ENCODE measurements at regions not wholly inside any gene's neighbourhood (a gene's known extent, or its start where the extent isn't known, plus 50 kb on each side); places are given as distances from the start of the nearest gene placed in this dataset.

- DNase-seq (ENCODE audit: low read depth, low spot score): no peak
- Mint-ChIP-seq H3K4me1 (peaks cover 23% of the 10 kb centered on the region), H3K9me3 (peaks cover 7% of the 10 kb centered on the region), H3K27ac (ENCODE audit: unreplicated experiment) (no peak overlapping the region), H3K36me3 (ENCODE audit: low read depth) (peaks cover 5% of the 10 kb centered on the region), H3K4me3 (no peak overlapping the region), H3K27me3 (ENCODE audit: low read depth) (no peaks in the 10 kb centered on the region)
- no peak for TF ChIP-seq CTCF (conservative IDR thresholded peaks at IDR 0.05)
Observed at GRCh38 chr2:150404147-150404546, 83.3 kb downstream of the RND3 start.

GRCh38 chr2:150403457-150403856 is 84.0 kb downstream of the RND3 start:
- peaks cover 7% of the 10 kb centered on the region for H3K9me3 Mint-ChIP-seq
- no peaks in the 10 kb centered on the region for H3K27me3 Mint-ChIP-seq (ENCODE audit: low read depth)
- peaks cover 5% of the 10 kb centered on the region for H3K36me3 Mint-ChIP-seq (ENCODE audit: low read depth)
- no peak overlapping the region for H3K27ac Mint-ChIP-seq (ENCODE audit: unreplicated experiment)
- no peak for DNase-seq (ENCODE audit: low read depth, low spot score)
- H3K4me3 Mint-ChIP-seq: no peak overlapping the region
- peaks cover 22% of the 10 kb centered on the region for H3K4me1 Mint-ChIP-seq
- TF ChIP-seq CTCF (conservative IDR thresholded peaks at IDR 0.05): no peak

GRCh38 chr2:150402953-150403352 is 84.5 kb downstream of the RND3 start:
- Mint-ChIP-seq H3K4me3 (no peak overlapping the region), H3K27ac (ENCODE audit: unreplicated experiment) (no peak overlapping the region), H3K36me3 (ENCODE audit: low read depth) (peaks cover 5% of the 10 kb centered on the region), H3K4me1 (peaks cover 22% of the 10 kb centered on the region), H3K9me3 (peaks cover 7% of the 10 kb centered on the region), H3K27me3 (ENCODE audit: low read depth) (no peaks in the 10 kb centered on the region)
- no peak for DNase-seq (ENCODE audit: low read depth, low spot score)
- TF ChIP-seq CTCF (conservative IDR thresholded peaks at IDR 0.05): no peak

- no peak for DNase-seq (ENCODE audit: low read depth, low spot score)
- Mint-ChIP-seq H3K9me3 (peaks cover 9% of the 10 kb centered on the region), H3K27ac (ENCODE audit: unreplicated experiment) (no peak overlapping the region), H3K27me3 (ENCODE audit: low read depth) (no peaks in the 10 kb centered on the region), H3K4me3 (no peak overlapping the region), H3K36me3 (ENCODE audit: low read depth) (peaks cover 2% of the 10 kb centered on the region), H3K4me1 (peaks cover 8% of the 10 kb centered on the region)
- no peak for TF ChIP-seq CTCF (conservative IDR thresholded peaks at IDR 0.05)
Observed at GRCh38 chr2:150400849-150401248, 86.6 kb downstream of the RND3 start.

- peaks cover 37% of the 10 kb centered on the region for H3K4me1 Mint-ChIP-seq
- no peaks in the 10 kb centered on the region for H3K36me3 Mint-ChIP-seq (ENCODE audit: low read depth)
- H3K27ac Mint-ChIP-seq (ENCODE audit: unreplicated experiment): no peak overlapping the region
- no peaks in the 10 kb centered on the region for H3K27me3 Mint-ChIP-seq (ENCODE audit: low read depth)
- TF ChIP-seq CTCF (conservative IDR thresholded peaks at IDR 0.05): no peak
- H3K4me3 Mint-ChIP-seq: no peak overlapping the region
- DNase-seq (ENCODE audit: low read depth, low spot score): no peak
- peaks cover 2% of the 10 kb centered on the region for H3K9me3 Mint-ChIP-seq
Observed at GRCh38 chr2:150392614-150393013, 94.9 kb downstream of the RND3 start.

- peak overlapping the region; percentile 8 for H3K27ac Mint-ChIP-seq (ENCODE audit: unreplicated experiment)
- no peak for TF ChIP-seq CTCF (conservative IDR thresholded peaks at IDR 0.05)
- no peak for DNase-seq (ENCODE audit: low read depth, low spot score)
- peaks cover 2% of the 10 kb centered on the region for H3K9me3 Mint-ChIP-seq
- no peak overlapping the region for H3K4me3 Mint-ChIP-seq
- peaks cover 37% of the 10 kb centered on the region for H3K4me1 Mint-ChIP-seq
- H3K27me3 Mint-ChIP-seq (ENCODE audit: low read depth): no peaks in the 10 kb centered on the region
- no peaks in the 10 kb centered on the region for H3K36me3 Mint-ChIP-seq (ENCODE audit: low read depth)
Observed at GRCh38 chr2:150391779-150392178, 95.7 kb downstream of the RND3 start.
